HG02610 (cell line): ENCODE measurements at regions not wholly inside any gene's neighbourhood (a gene's known extent, or its start where the extent isn't known, plus 50 kb on each side); places are given as distances from the start of the nearest gene placed in this dataset.
"Not testable (repeated sequence)": the region's sequence is repeated elsewhere in the genome, so short reads cannot be mapped to it uniquely, and the experiment has no call there.

Experiments
- ATAC-seq: cut with Tn5 transposase; IDR thresholded peaks from one replicate; pipeline ENCODE4 v1.9.1; 2021; ENCODE audit warnings: mild to moderate bottlenecking, moderate library complexity; ENCODE audit not compliant: unreplicated experiment

DNA sequence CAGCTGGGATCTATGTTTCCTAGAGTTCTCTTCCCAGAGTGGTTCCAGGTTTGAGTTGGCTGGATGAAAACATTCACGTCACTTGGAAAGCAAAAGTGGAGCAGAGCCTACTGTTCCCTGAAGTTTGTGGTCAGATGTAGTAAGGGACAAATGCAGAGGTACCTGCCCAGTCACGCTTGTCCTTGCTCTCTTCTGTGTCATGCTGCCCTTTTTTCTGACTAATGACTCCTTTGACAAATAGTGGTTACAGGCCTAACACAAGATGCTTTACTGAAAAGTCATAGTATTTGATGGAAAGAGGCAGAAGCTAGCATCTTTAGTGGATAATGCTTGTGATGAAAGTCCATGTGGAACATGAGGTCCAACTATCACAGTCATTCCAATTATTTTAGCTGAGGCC is 881.4 kb upstream of the B3GALT2 start:
- no peak for ATAC-seq

DNA sequence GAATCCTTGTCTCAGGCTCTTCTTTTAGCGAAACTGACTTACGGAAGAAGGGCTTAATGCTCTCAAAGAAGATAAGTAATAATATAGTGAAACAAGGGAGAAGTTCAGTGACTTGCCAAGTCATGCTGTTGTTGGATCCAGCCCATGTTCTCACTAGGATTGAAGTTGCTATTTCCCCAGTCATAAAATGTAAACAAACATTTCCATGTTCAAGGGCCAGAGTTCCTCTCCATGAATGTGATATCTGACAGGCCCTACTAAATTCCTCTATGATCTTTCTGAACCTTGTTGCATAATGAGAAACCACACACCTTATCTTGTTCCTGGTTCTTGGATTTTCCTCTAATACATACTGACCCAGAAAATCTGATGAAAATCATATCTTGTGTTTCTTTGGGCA is 876.5 kb upstream of the B3GALT2 start:
- no peak for ATAC-seq

DNA sequence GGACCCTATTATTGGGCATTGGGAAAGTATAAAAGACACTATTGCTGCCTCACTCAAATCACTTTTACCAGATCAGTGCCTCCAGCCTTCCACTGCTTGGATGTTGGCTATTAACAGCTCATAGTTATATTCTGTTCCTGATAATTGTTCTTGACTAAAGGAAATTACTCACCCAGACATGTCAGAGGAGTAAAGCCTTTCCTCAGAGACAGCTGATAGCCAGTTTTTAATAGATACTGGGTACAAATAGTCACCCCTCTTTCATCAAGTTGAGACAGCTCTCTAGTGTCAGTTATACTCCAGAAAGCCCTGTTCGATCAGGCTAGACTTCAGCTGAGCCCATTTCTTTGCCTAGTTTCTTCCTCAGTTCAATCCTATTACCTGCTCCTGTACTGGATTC is 876.1 kb upstream of the B3GALT2 start:
- no peak for ATAC-seq

DNA sequence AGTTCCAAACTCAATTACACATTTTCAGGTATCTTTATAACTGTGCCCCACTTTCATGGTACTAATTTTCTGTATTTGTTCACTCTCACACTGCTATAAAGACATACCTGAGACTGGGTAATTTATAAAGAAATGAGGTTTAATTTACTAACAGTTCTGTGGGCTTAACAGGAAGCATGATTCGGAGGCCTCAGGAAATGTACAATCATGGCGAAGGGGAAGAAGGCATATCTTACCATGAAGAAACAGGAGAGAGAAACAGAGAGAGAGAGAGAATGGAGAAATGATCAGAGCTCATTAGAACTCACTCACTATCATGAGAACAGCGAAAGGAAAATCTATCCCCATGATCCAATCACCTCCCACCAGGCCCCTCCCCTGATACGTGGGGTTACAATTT is 874.1 kb upstream of the B3GALT2 start:
- no peak for ATAC-seq

DNA sequence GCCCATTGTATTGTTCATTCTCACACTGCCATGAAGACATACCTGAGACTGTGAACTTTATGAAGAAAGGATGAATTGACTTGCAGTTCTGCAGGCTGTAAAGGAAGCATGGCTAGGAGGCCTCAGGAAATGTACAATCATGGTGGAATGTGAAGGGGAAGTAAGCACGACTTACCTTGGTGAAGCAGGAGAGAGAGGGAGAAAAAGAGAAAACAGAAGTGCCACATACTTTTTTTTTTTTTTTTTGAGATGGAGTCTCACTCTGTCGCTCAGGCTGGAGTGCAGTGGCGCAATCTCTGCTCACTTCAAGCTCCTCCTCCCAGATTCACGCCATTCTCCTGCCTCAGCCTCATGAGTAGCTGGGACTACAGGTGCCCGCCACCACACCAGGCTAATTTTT is 871.9 kb upstream of the B3GALT2 start:
- not testable (repeated sequence) for ATAC-seq

DNA sequence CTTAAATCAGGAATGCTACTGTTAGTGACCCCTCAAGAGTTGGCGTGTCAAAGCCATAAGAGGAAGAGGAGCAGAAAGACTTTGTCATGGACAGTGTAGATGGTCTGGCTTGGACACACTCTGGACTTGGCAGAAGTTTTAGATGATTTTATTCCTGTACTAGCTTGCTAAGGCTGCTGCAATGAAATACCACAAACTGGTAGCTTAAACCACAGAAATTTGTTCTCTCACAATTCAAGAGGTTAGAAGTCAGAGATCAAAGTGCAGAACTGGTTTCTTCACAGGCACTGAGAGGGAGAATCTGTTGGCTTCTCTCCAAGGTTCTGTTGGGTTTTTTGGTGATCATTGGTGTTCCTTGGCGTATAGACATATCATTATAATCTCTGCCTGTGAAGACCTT is 869.8 kb upstream of the B3GALT2 start:
- ATAC-seq, result no peak

DNA sequence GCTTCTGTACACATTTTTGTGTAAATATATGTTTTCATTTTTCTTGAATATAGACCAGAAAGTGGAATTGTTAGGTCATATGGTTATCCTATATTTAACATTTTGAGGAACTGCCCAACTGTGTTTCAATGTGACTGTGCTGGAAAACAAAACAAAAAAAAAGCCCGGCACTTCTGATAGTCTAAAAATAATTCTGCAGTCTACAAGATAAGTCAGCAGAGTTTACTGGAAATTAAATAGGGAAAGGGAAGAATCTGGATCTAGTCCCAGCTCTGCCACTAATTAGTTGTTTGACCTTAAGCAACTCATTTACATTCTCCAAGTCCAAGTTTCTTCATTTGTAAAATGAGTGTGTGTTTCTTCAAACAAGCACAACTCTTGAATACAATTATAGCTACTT is 869.1 kb upstream of the B3GALT2 start:
- ATAC-seq, result no peak

DNA sequence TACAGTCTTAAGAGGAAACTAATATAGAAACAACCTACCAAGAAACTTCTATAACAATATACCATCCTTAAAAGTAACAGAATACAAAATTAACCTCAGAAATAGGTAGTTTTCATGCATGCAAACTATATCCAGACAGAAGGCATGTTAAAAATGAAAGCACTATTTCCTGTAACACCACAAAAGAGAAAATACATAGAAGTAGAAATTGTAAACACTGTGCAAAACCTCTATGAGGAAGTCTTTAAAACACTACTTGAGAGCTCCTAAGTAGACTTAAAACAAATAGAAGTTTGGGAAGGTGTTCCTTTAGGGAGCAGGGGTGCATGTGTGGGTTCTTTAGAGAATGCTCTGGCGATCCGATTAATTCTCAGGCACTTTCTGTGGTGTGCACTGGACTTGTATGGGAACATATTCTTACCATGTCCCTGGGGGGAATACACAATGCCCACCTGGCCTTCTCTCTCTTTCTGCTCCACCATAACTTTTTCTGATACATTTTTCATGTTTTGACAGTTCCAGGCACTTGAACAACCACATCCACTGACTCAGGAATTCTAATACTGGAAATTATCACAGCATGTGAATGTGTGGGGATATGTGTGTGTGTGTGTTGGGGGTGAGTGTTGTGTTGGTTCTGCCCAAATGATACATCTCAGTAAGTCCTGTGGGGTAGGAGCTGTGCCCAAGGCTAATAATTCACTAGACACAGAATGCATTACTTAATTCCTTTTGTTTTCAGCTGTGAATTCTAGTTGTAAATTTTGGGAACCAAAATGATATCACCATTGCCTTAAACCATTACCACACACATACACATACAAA is 866.3 kb upstream of the B3GALT2 start:
- ATAC-seq, result no peak

DNA sequence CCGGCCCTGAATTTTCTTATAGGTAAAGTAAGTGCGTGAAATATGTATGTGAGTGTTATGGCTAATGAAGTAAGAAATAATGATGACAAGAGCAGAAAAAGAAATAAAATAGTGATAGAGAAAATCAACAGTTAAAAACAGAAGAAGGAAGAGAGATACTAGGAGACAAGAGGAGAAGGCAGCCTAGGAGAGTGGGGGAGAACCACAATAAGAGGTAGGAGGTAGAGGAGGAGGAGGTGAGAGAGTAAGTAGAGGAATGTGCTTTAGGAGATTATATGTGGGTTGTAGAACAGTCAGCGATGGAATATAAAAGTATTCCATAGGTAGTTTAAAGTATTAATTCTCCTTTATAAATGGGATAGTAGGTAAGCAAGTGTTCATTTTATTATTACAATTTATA is 861.5 kb upstream of the B3GALT2 start:
- no peak for ATAC-seq

DNA sequence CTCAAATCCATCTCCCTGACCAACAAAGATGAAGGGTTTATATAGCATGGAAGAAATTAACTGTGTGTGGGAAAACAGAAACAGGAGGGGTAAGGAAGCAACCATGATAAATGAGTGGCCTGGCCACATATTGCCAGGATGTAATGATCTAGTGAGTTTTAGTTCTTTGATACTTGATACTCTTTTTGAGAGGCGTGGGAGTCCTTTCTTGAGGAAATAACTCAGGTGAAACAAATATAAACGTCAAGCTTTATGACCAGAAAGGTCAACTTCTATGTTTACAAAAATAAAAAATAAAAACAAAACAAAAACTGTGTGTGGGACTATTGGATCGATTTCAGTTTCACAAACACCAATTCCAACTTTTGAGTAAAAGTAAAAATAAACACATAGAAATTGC is 860.8 kb upstream of the B3GALT2 start:
- ATAC-seq, result no peak

DNA sequence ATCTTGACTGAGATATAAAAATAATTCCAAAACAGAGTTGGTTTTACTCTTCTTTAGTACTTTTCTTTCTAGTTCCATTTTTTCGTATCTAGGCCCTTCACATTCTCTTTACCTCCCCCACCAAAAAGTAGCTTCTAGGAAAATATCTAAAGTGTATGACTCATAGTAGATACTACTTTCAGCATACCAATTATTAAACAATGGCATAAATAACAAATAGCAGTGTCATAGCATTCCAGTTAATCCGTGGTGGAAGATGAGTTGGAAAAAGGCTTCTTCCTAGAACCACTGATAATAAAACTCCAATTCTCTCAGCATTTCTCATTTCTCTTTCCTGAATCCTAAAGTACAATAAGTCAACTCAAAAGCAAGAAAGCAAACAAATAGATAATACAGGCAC is 859.0 kb upstream of the B3GALT2 start:
- no peak for ATAC-seq

DNA sequence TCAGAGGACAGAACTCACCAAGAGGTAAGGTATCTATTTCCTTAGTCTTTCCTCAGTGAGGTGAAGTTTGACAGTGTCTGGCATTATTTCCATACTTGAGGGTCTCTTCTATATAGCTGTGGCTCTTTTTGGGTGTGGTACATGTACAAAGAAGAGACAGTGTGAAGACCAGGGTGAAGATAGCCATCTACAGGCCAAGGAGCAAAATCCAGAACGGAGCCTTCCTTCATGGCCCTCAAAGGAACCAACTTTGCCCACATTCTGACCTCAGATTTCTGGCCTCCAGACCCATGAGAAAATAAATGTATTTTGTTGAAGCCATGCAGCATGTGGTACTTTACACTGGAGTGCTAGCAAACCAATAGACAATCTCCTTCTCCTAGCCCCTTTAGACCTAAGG is 858.5 kb upstream of the B3GALT2 start:
- no peak for ATAC-seq

DNA sequence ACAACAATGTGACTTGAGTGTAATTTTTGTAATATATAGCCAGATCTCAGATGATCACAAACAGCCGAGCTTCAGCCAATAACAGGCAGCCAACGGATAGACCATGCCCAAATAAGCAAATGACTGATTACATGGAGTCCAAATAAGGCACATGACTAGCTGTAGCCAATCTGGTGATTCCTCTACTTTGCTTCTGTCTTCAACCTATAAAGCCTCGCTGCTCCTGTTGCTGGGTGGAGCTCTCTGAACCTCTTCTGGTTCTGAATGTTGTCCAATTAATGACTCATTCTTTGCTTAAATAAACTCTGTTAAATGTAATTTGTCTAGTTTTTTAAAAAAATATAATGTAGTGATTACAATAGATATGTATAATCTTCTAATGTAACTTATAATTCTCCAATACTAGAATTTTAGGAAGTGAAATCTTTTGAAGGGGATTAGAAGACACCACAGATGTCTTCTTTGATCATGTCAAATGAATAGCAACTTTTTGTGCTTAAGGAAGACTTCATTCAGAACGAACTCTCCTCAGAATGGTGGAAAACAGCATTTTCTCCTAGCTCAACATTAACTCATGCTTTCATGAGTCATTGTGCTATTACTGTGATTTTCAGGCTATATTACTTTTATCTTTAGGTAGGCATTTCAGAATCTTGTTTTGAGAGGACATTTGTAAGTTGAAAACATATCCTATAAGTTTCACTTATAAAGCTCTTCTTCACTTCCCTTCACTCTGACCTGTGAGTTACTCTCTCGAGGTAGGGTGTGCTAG is 857.8 kb upstream of the B3GALT2 start:
- ATAC-seq, result no peak

DNA sequence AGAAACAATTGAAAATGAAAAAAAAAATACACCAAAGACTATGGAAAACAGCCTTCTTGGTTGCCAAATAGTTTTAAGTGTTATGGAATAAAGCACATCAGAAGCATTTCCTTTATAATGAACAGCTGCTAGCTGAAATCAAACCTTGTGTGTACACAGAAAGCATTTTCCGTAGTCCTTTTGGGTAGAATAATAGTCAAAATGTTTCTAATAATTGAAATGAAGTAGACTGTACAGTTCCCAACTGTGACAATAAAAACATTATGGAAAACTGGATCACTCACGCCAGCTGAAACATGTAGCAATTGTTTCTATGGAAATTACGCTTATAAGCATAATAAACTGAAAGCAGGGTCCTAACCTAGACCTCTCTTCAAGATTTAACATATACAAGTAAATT is 856.3 kb upstream of the B3GALT2 start:
- ATAC-seq, result no peak

DNA sequence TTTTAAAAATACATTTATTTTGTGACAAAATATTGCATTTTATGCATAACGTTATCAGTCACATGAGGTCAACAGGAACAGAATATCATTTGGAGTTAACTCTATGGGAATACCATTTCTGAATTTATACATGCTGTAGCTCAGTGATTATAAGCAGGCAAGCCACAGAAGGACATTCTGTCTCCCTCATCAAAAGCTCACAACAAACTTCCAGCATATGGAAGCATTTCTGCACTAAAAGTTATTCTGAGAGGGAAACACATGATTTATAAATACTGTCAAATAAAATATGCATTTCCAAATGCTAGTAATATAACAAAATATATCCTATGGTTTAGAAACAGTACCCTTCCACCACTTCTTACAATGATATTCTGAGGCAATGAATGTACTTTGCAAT is 854.1 kb upstream of the B3GALT2 start:
- ATAC-seq, result no peak

DNA sequence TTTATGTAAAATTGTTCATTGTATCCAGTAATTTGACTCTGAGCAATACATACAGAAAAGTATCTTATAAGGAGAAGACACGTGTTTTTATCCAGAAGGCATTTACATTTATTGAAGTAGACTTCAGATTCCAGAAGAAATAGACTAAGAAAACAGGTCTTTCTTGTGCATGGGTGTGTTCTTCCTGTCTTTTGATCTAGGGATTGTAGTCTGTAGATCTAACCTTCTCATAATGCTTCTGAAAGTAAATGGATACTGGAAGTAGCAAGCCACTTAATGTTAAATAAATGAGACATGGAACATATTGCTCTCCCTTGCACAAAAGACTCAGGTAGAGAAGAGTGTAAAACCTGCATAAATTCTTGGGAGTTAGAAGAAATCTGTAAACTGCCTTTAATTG is 853.2 kb upstream of the B3GALT2 start:
- ATAC-seq, result no peak

DNA sequence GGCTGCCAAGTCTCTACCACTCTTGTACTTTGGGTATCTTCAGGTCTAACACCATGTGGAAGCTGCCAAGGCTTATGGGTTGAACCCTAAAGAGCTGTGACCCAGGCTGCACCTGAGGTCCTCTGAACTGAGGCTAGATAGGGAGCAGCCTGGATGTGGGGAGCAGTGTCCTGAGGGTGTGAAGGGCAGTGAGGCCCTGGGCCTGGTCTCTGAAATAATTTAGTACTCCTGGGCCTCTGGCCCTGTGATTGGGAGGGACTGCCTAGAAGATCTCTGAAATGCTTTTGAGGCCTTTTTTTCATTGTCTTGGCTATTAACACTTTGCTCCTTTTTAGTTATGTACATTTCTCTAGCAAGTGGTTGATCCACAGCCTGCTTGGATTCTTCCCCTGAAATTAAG is 847.2 kb upstream of the B3GALT2 start:
- no peak for ATAC-seq

DNA sequence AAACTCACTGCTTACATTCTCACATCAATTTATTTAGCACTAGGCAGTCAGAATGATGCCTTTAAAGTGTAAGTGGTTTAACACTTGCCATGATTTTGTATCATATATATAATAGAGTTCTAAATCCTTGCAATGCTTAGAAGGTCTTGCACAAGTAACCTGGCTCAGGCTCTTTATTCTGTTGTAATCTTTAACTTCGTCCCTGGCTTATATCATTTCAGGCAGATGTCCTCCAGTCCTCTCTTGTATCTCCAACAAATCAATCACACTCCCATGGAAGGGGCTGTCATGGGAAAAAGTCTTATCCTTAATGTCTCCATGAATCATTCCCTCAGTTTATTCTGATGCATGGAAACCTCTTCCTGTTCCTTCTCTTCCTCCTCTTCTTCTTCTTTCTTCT is 841.6 kb upstream of the B3GALT2 start:
- ATAC-seq, result no peak

DNA sequence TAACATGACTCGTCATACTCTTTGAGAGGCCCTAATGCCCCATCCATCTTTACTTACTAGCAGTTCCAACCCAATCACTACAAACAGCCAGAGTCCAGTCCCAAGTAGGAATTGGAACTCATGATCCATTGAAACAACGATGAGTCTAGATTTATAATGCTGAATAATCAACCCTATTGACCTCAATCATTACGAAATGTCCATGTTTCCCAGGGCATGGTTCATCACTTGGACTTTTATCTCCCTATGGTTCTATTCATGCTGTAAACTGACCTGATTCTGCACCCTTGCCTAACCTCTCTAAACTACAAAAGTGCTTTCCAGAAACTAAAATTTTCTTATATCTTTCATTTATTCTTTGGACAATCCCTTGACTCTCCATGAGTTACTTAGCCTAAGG is 840.0 kb upstream of the B3GALT2 start:
- no peak for ATAC-seq

DNA sequence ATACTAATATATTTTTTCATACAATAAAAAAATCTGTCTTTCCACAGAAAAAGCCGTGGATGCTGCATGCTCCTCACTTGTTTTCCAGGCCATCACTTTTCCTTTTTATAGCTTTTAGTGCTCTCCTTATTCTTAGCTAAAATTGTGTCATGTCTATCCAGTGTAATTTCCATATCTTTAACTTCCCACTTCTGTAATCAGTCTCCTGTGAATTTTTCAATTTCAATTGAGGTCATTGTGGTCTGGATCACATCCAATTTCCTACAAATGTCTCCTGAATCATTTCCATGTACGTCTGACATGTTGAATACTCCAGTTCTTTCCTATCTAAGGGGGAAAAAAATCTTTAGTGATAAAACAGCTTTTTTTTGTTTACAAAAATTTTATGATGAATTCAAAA is 838.2 kb upstream of the B3GALT2 start:
- no peak for ATAC-seq

DNA sequence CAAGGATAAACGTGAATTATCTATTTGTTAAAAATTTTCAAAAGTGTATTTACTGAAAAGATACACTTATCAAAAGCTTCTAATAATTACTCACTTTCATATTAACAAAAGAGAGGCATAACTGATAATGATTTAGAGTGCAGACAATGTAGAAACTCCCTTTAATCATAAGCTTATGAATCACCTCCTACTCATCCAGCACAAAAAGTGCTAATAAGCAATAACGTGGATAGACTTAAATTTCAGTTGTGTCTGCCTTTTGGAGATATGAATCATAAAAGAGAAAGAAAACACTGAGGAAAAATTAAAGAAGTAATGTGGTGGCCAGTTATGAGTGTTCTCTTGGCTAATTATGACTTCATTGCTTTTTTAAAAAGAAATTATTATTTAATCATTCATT is 827.6 kb upstream of the B3GALT2 start:
- no peak for ATAC-seq

DNA sequence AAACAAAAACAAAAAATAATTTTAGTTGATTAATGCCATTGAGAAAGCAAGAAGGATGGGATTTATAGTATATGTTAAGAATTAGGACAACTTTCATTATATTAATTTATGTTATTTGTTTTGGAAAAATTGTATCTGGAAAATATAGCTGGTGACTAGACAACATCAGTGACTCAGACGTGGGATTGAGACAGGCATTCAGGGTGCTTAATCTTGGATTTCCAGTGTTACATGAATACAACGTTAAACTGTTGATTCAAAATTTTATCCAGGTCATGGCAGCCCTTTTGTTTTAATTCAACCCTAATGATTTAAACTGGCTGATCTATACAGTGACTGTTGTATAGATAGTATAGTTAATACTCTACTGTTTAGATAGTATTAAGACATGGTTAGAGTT is 827.1 kb upstream of the B3GALT2 start:
- ATAC-seq, result no peak

DNA sequence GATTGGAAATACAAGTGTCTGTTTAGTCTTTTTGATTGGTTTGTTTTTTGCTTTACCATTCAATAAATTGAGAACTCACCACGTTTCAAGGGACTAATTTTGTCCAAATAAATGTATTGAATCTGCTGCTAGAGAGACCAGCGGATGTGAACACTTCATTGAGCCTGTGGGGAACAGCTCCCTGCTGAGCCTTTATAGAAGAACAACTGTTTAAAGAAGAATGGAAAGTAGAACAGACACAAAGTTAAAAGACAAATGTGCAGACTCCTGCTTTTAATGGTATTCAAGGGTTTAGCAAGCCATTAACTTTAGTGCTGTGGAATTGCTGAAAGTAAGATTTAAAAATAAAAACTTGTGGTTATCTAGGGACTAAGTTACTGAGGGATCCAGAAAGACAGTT is 817.7 kb upstream of the B3GALT2 start:
- no peak for ATAC-seq
